Activated naive CD4-positive, alpha-beta T cell treated with anti-CD3 and anti-CD28 coated beads, Interleukin-2, amount 10 ng/mL, durations not matched to agents 7 days and 5 days (primary cell): ENCODE measurements at regions not wholly inside any gene's neighbourhood (a gene's known extent, or its start where the extent isn't known, plus 50 kb on each side); places are given as distances from the start of the nearest gene placed in this dataset.
"Not testable (repeated sequence)": the region's sequence is repeated elsewhere in the genome, so short reads cannot be mapped to it uniquely, and the experiment has no call there.

Experiments used
- CTCF ChIA-PET: fragments of 350-600 bp; sonication (Branson Sonifier 250); formaldehyde crosslinking; loops from one replicate; lab custom pipeline; 2021; ENCODE audit warnings: antibody characterized with exemption; lab: Charles Lee
- DNase-seq: peaks from one replicate; pipeline ENCODE4 v3.0.0-alpha.2; 2020
- H3K27ac Mint-ChIP-seq: one replicate; pipeline ENCODE4 v1.8.0; 2021; ENCODE audit warnings: mild to moderate bottlenecking, moderate library complexity, mixed read lengths
- H3K27me3 Mint-ChIP-seq: one replicate; pipeline ENCODE4 v1.8.0; 2021; ENCODE audit warnings: mild to moderate bottlenecking, mixed read lengths
- H3K36me3 Mint-ChIP-seq: one replicate; pipeline ENCODE4 v1.8.0; 2021; ENCODE audit warnings: mixed read lengths
- H3K4me1 Mint-ChIP-seq: one replicate; pipeline ENCODE4 v1.8.0; 2021; ENCODE audit warnings: mixed read lengths
- H3K4me3 Mint-ChIP-seq: one replicate; pipeline ENCODE4 v1.8.0; 2021; ENCODE audit warnings: mild to moderate bottlenecking, moderate library complexity, mixed read lengths
- H3K9me3 Mint-ChIP-seq: one replicate; pipeline ENCODE4 v1.8.0; 2021; ENCODE audit warnings: mixed read lengths

DNA sequence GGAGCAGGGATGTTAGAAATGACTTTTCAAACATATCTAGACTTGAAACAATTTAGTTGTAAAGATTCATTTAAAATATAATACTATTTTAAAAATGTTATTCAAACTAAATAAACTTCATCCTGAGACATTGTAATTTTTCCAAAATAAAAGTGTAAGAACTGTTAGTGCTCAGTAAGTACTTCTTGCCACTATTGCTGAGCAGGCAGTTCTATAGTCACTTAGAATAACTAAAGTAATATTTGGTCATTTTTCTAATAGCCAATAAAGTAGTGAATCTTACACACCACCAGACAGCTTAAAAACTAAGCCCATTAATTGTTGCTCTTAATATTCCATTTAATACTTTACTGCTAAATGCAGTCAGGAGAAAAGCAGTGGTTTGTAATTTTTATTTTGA lies 1120.0 kb upstream of the CDH10 start:
- Mint-ChIP-seq H3K27ac (no peak overlapping the region), H3K27me3 (no peaks in the 10 kb centered on the region), H3K9me3 (peaks cover 16% of the 10 kb centered on the region), H3K4me3 (no peak overlapping the region), H3K36me3 (no peaks in the 10 kb centered on the region), H3K4me1 (no peaks in the 10 kb centered on the region)
- CTCF ChIA-PET, result no interaction called here
- no peak for DNase-seq

DNA sequence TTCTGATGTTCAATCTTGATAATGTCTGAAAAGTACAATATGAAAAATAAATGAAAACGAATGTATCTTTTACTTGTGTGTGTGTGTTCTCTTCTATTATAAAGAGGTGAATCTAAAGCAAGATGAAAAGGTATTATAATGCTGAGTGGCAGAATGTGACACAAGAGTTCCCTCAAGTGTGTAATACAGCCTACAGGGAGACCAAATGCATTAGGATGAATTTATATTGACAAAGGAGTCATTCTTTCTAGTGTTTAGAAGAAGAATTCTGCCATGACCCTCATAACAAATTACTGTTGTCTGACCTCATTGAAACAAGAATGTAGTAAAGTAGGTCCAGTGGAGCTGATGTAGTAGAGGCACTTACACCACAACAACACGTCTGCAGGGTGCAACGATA lies 1119.0 kb upstream of the CDH10 start:
- H3K36me3 Mint-ChIP-seq, result no peaks in the 10 kb centered on the region
- DNase-seq, result no peak
- CTCF ChIA-PET, result no interaction called here
- H3K27me3 Mint-ChIP-seq, result no peaks in the 10 kb centered on the region
- H3K9me3 Mint-ChIP-seq, result peaks cover 13% of the 10 kb centered on the region
- no peak overlapping the region for H3K27ac Mint-ChIP-seq
- H3K4me3 Mint-ChIP-seq, result no peak overlapping the region
- no peaks in the 10 kb centered on the region for H3K4me1 Mint-ChIP-seq

DNA sequence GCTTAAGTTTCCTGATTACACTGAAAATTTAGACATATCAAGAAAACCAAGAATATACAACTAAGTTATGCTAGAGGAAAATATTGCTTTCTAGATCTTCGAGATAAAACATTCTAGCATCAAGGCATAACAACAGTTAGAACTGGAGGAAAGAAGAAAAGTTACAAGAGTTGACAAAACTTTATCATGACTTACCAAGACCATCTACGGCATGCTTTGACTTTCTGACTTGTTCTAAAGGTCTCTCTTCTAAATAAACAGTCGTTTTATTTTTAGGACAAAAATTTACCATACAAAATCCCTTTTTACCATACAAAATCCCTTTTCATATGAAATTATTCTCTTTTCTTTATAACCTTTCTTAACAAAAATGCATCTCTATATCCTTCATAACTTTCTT lies 1110.1 kb upstream of the CDH10 start:
- H3K4me3 Mint-ChIP-seq, result no peak overlapping the region
- no peaks in the 10 kb centered on the region for H3K27me3 Mint-ChIP-seq
- no peaks in the 10 kb centered on the region for H3K36me3 Mint-ChIP-seq
- peaks cover 36% of the 10 kb centered on the region for H3K9me3 Mint-ChIP-seq
- DNase-seq, result no peak
- H3K27ac Mint-ChIP-seq, result no peak overlapping the region
- no peaks in the 10 kb centered on the region for H3K4me1 Mint-ChIP-seq
- CTCF ChIA-PET, result no interaction called here

DNA sequence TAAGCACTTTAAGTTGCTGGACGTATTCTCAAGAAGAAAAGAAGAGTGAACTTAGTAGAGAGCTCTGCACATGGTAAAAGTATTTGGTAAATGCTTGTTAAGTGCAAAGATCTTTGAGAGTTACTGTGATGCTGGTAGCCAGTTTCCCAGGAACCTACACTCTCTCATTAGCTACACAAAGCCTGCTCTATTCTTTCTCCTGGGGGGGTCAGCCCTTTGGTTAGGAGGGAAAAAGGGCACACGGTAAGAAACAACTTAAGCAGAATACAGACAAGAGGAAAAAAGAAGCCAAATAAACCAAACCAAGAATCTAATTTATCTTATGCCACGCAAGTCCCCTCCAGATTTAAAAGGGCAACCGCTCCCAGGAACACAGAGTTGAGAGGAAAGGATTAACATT lies 1100.1 kb upstream of the CDH10 start:
- CTCF ChIA-PET, result no interaction called here
- Mint-ChIP-seq H3K27ac (no peak overlapping the region), H3K9me3 (peaks cover 13% of the 10 kb centered on the region), H3K4me3 (no peak overlapping the region), H3K36me3 (no peaks in the 10 kb centered on the region), H3K27me3 (no peaks in the 10 kb centered on the region), H3K4me1 (no peaks in the 10 kb centered on the region)
- no peak for DNase-seq

DNA sequence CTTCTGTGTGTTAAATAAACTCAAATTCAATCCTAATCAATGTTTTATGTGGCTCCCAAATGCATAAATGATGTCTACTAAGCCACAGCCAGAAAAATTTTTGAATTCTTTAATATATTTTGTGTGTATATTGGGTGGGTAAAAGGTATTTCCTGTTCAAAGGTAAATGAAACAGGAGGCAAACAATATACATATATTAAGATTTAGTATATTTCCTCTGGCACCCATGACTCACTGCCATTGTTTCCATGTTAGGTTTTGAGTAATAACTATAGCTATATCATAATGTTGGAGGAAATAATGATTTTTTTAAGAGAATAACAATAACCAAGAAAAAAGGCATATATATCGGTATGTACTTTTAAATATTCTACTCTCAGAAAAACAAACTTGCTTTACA lies 1071.9 kb upstream of the CDH10 start:
- Mint-ChIP-seq H3K27me3 (no peaks in the 10 kb centered on the region), H3K4me3 (no peak overlapping the region), H3K36me3 (no peaks in the 10 kb centered on the region), H3K9me3 (no peaks in the 10 kb centered on the region), H3K4me1 (no peaks in the 10 kb centered on the region), H3K27ac (no peak overlapping the region)
- CTCF ChIA-PET, result no interaction called here
- DNase-seq, result no peak

DNA sequence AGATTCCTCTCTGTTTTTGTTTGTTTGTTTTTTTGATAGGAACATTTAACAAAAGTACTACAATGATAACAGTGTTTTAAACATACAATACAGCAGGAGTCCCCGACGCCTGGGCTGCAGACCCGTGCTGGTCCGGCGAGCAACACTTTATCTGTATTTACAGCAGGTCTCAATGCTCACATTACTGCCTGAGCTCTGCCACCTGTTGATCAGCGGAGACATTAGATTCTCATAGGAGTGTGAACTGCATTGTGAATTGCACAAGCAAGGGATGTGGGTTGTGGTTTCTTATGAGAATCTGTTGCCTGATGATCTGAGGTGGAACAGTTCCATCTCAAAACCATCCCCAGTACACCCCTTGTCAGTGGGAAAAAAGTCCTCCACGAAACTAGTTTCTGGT lies 1068.5 kb upstream of the CDH10 start:
- no peaks in the 10 kb centered on the region for H3K4me1 Mint-ChIP-seq
- H3K27me3 Mint-ChIP-seq, result no peaks in the 10 kb centered on the region
- DNase-seq, result no peak
- CTCF ChIA-PET, result no interaction called here
- H3K36me3 Mint-ChIP-seq, result no peaks in the 10 kb centered on the region
- H3K9me3 Mint-ChIP-seq, result peaks cover 4% of the 10 kb centered on the region
- no peak overlapping the region for H3K27ac Mint-ChIP-seq
- H3K4me3 Mint-ChIP-seq, result no peak overlapping the region

DNA sequence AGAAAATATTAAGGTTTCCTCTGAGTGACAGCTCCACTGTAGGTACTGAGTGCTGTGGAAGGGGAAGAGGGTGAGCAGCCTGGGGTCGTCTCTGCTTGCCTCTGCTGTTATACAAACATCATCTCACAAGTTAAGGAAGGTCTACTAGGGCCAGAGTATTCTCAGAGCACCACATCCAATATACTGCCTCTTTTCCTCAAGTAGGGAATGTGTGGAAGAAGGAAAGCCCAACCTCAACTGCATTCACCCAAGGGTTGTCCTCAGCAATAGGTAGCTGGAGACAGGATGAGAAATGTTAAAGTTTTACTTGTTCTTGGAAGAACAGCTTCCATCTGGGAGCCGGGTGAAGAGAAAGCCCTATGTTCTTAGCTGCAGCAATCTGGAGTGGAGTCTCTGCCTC lies 1062.3 kb upstream of the CDH10 start:
- no peak for DNase-seq
- Mint-ChIP-seq H3K9me3 (peaks cover 6% of the 10 kb centered on the region), H3K4me3 (no peak overlapping the region), H3K4me1 (no peaks in the 10 kb centered on the region), H3K36me3 (no peaks in the 10 kb centered on the region), H3K27me3 (no peaks in the 10 kb centered on the region), H3K27ac (no peak overlapping the region)
- CTCF ChIA-PET, result no interaction called here

DNA sequence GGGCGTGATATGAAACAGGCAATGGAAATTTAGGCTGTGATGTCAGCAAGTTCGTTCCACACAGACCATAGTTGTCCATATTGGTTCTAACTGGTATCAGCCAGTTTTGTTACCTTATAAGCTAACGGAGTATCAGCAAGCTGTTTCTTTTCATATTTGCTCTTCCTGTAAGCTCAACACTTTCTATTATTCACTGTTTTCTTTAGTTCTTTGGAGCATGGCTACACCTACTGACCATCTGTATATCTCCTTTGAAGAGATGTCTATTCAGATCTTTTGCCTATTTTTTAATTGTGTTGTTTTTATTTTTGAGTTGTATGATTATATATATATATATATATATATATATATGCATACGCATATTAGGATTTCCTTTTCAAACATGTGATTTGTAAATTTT lies 1057.2 kb upstream of the CDH10 start:
- CTCF ChIA-PET, result no interaction called here
- Mint-ChIP-seq H3K27ac (no peak overlapping the region), H3K27me3 (no peaks in the 10 kb centered on the region), H3K9me3 (peaks cover 5% of the 10 kb centered on the region), H3K36me3 (no peaks in the 10 kb centered on the region), H3K4me1 (no peaks in the 10 kb centered on the region), H3K4me3 (no peak overlapping the region)
- no peak for DNase-seq

DNA sequence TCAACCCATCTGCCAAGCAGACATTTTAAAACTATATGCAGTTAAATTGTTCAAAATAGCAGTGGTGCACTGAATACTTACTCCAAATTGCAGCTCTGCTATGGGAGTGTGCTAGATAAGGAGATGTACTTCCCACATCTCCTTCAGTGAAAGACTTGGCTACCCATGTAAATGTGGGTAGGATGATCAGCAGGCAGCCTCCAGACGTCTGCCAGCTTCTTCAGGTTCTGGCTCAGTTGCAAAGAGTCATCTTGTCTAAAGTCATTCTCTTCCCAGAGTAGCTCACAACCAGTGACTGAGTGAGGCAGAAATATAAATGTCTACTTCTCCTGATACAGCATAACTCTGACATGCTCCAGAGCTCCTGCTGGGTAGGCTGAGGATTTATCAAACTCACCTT lies 1050.0 kb upstream of the CDH10 start:
- H3K4me3 Mint-ChIP-seq, result no peak overlapping the region
- no peaks in the 10 kb centered on the region for H3K36me3 Mint-ChIP-seq
- DNase-seq, result no peak
- CTCF ChIA-PET, result no interaction called here
- H3K27ac Mint-ChIP-seq, result no peak overlapping the region
- no peaks in the 10 kb centered on the region for H3K27me3 Mint-ChIP-seq
- no peaks in the 10 kb centered on the region for H3K9me3 Mint-ChIP-seq
- no peaks in the 10 kb centered on the region for H3K4me1 Mint-ChIP-seq

DNA sequence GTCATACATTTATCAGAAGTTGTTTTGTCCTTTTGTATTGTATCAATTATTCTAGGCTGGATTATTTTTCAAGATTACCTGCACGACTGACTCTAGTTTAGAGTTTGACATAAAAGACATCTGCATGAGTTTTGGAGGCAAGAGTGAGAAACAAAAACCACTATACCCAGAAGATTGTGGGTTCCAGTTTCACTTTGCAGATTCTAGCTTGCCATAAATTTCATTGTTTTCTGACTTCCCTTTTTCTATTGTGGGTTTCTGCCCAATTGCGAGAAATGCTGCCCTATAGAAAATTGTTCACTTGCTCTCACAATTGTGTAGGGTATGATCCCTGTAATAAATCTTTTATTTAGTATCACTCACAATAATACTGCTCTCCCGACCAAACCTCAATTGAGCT lies 1043.4 kb upstream of the CDH10 start:
- H3K4me3 Mint-ChIP-seq, result no peak overlapping the region
- CTCF ChIA-PET, result no interaction called here

DNA sequence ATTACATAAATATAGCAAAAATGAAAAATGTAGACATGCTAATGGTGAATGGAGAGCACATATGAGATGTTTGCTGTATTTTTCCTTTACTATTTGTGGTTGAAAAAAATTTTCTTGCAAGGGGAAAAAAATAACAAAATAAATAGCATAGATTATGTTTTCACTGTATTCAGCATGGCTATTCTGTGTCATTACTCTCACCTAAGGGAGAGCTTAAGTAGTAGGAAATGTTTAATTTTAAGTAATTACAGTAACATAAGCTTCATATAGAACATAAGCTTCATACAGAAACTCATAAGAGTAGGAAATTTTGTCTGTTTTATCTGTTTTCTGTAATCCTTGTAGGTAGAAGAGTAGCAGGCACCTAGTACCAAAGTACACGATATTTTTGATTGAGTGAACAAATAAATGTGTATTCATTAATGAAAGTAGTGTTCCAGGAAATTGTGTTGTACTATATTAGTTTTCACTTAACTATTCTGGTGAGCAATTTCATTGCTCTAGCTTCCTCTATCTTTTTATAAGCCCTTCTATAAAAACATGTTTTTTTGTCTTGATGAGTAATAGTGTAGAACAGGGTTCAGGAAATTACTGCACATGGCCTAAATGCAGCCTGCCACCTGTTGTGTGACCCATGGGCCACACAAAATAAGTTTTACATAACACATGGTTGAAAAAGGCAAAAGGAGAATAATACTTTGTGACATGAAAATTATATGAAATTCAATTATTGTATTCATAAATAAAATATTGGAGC lies 1025.0 kb upstream of the CDH10 start:
- Mint-ChIP-seq H3K27me3 (no peaks in the 10 kb centered on the region), H3K4me3 (no peak overlapping the region), H3K4me1 (no peaks in the 10 kb centered on the region), H3K27ac (no peak overlapping the region), H3K36me3 (no peaks in the 10 kb centered on the region), H3K9me3 (peaks cover 17% of the 10 kb centered on the region)
- CTCF ChIA-PET, result no interaction called here
- DNase-seq, result no peak

More for the DNA sequence above, 1043.4 kb upstream of the CDH10 start:
- Mint-ChIP-seq H3K27ac (no peak overlapping the region), H3K4me1 (no peaks in the 10 kb centered on the region), H3K36me3 (no peaks in the 10 kb centered on the region), H3K27me3 (no peaks in the 10 kb centered on the region), H3K9me3 (peaks cover 2% of the 10 kb centered on the region)
- DNase-seq, result no peak

DNA sequence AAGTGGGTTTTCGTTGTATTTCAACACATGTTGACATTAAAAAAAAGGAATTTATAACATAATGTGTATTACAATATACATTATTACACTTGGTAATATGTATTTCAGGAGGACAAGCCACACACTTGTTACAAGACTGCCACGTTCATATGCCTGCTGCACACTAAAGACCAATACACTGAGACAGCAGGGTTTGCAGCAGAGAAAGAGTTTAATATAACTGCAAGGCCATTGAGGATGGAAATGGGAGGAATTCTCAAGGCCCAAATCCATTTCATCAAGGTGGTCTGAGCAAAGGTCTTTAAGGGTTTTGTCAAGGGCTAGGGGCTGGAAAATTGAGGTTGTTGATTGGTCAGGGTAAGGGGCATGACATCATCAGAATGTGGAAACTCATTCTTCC lies 1017.8 kb upstream of the CDH10 start:
- Mint-ChIP-seq H3K4me1 (no peaks in the 10 kb centered on the region), H3K27me3 (no peaks in the 10 kb centered on the region), H3K36me3 (no peaks in the 10 kb centered on the region), H3K4me3 (no peak overlapping the region), H3K9me3 (peaks cover 16% of the 10 kb centered on the region), H3K27ac (no peak overlapping the region)
- DNase-seq, result no peak
- CTCF ChIA-PET, result no interaction called here

DNA sequence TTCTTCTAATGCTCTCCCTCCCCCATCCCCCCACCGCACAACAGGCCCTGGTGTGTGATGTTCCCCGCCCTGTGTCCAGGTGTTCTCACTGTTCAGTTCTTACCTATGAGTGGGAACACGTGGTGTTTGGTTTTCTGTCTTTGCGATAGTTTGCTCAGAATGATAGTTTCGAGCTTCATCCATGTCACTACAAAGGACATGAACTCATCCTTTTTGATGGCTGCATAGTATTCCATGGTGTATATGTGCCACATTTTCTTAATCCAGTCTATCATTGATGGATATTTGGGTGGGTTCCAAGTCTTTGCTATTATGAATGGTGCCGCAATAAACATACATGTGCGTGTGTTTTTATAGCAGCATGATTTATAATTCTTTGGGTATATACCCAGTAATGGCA lies 1005.5 kb upstream of the CDH10 start:
- H3K9me3 Mint-ChIP-seq, result peaks cover 53% of the 10 kb centered on the region

DNA sequence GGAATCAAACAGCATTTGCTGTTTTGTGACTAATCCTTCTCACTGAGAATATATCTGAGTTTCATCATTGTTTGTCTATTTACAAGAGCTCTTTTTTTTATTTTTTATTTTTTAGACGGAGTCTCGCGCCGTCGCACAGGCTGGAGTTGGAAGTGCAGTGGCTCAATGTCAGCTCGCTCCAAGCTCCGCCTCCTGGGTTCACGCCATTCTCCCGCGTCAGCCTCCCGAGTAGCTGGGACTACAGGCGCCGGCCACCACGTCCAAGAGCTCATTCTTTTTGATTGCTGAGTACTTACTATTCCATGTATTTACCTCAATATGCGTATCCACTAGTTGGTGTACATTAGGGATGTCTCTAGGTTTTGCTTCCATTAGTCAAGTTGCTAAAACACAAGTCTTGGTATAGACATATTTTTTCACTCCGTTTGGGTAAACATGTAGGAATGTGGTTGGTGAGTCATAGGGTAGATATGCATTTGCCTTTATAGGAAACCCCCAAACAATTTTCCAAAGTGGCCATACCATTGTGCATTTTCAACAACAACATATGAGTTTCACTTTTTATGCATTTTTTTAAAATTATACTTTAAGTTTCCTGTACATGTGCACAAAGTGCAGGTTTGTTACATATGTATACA lies 1005.0 kb upstream of the CDH10 start:
- Mint-ChIP-seq H3K27ac (no peak overlapping the region), H3K36me3 (no peaks in the 10 kb centered on the region), H3K4me3 (no peak overlapping the region), H3K27me3 (no peaks in the 10 kb centered on the region), H3K9me3 (peaks cover 50% of the 10 kb centered on the region), H3K4me1 (no peaks in the 10 kb centered on the region)
- CTCF ChIA-PET, result no interaction called here
- no peak for DNase-seq

More for the DNA sequence above, 1005.5 kb upstream of the CDH10 start:
- H3K27me3 Mint-ChIP-seq, H3K27ac Mint-ChIP-seq, H3K36me3 Mint-ChIP-seq, CTCF ChIA-PET, DNase-seq, H3K4me3 Mint-ChIP-seq, H3K4me1 Mint-ChIP-seq: not testable (repeated sequence)
